ENCODE measurements at regions not wholly inside any gene's neighbourhood (a gene's known extent, or its start where the extent isn't known, plus 50 kb on each side); places are given as distances from the start of the nearest gene placed in this dataset.
"Not testable (repeated sequence)": the region's sequence is repeated elsewhere in the genome, so short reads cannot be mapped to it uniquely, and the experiment has no call there.

DNA sequence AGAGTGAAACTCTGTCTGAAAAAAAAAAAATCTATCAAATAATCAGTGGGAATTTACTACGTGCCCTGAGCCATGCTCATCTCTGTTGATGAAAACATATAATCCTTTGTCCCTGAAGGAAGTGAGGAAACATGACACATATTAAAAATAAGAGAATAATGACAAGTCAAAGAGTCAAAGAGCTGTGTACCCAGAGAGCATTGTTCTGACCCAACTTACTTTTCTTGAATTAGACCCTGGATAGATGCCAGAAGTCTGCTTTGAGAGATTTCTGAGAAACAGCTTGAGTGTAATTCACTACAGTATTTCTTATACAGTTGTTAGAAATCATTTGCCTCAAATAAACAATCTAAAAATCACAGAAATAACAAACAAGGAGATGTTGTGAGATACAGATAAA is 490.0 kb upstream of the PIK3R1 start:
- ATAC-seq = no peak
- no peak for DNase-seq (ENCODE audit: missing footprints)
- intact Hi-C loops (cut with DNase I) = no loop called here

DNA sequence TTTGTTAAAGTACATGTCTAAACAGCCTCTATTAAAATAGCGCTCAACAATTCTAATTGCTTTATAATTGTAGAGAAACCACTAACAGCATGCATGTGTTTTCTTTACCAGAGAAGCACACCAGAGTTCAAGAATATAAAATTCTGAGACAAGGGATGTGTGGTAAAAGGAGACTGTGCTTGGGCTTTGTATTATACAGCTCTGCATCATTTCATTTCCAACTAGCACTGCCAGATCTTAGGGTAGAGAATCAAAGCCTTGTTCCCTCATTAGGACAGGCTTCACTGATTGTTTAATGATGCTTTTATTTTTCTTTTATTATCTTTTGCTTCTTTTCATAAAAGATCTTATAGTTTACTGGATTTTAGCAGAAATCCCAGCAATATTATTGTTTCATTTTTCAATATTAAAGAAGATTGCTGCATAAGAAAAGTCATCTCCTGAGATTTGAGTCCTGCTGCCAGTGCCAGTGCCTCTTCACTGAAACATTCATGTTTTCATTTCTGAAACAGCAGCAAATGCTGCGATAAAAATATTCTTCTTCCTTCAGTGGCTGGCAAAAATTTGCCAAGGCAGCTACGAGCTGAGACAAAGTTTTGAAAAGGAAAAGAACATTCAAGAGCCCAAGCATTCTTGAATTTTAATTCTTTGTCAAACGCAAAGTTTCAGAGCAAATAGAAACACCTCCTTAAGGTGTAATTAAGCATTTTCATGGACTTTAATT is 491.0 kb upstream of the PIK3R1 start:
- no peak for DNase-seq (ENCODE audit: missing footprints)
- ATAC-seq = no peak
- intact Hi-C loops (cut with DNase I) = no loop called here

DNA sequence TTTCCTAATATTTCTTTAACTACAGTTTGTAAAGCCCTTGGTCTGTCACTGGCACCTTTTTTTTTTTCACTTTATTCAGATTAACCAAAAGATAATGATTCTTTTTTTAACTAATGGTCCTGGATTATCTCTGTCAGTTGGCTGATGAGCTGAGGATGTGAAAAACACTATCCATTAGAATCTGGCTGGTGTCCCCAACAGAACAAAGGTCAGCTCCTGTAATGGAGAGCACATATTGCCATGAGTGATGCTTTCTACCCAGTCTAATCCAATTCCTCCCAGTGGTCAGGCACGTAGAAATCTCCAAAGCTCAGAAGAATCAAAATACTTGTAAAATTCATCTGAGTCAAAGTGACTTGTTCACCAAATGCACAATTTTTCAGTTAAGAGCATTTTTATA is 491.7 kb upstream of the PIK3R1 start:
- ATAC-seq = no peak
- intact Hi-C loops (cut with DNase I) = no loop called here

DNA sequence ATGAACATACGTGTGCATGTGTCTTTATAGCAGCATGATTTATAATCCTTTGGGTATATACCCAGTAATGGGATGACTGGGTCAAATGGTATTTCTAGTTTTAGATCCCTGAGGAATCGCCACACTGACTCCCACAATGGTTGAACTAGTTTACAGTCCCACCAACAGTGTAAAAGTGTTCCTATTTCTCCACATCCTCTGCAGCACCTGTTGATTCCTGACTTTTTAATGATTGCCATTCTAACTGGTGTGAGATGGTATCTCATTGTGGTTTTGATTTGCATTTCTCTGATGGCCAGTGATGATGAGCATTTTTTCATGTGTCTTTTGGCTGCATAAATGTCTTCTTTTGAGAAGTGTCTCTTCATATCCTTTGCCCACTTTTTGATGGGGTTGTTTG is 493.0 kb upstream of the PIK3R1 start:
- DNase-seq (ENCODE audit: missing footprints); ATAC-seq; intact Hi-C loops (cut with DNase I): not testable (repeated sequence)

More for the DNA sequence above, 491.7 kb upstream of the PIK3R1 start:
- DNase-seq (ENCODE audit: missing footprints) = no peak

DNA sequence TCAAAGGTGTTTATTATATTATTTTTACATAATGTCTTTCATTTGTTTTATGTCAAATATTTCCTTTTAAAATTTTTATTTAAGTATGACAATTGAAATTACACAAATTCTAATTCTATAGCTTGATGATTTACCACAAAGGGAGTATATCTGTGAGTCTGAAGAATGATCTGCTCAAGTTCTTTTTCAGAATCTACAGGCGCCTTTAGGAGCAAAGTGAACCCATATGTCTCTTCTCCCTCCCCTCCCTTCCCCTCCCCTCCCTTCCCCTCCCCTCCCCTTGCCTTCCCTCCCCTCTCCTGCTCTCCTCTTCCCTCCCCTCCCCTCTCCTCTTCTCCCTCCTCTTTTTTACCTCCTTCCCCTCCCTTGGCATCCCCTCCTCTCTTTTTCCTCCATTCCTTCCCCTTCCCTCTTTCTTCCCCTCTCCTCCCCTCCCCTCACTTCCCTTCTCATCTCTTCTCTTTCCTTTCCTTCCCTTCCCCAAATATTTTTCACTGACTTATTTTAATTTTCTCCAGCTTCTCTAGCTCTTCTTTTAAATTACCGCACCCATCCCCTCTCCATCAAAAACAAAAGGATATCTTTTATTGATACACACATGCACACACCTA is 495.3 kb upstream of the PIK3R1 start:
- ATAC-seq (no peak), DNase-seq (ENCODE audit: missing footprints) (no peak)
- intact Hi-C loops (cut with DNase I) = no loop called here

DNA sequence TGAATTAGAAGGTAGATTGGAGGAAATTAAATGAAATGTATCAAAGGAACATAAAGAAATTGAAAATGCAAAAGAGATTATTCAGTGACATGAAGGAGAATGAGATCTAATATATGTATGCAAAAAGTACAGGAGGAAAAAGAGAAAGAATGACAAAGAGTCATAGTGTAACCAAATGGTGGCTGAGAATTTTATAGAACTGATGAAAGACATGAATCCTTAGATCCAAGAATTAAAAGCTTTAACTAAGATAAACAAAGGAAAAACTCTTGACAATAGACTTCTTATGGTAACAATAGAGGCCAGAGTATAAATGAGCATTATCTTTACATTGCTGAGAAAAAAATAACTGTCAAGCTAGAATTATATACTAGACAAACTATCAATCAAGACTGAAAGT is 505.4 kb upstream of the CD180 start:
- DNase-seq (ENCODE audit: missing footprints) (no peak), ATAC-seq (no peak)
- intact Hi-C loops (cut with DNase I) = no loop called here

DNA sequence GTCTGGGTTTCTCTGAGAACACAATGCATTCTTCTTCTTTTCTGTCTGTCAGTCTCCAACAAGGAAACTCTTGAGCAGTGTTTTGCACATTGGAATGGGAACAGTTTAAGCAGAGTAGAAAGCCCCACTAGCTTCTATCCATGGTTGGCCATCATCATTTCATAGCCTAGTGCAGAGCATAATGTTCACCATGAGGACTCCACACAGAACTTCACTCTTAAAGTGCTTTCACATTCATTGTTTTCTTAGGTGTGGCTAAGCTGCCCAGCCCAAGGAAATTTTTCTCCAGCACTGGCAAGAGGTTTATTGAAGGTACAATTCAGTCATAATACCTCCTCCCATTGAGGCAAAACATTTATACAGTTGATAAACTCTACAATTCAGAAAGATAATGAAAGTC is 503.0 kb upstream of the CD180 start:
- ATAC-seq (no peak), DNase-seq (ENCODE audit: missing footprints) (no peak)
- intact Hi-C loops (cut with DNase I) = loop anchor here (10.0 kb wide), 2 partner anchors 205 to 325 kb away; no protein-coding TSS in a partner anchor

DNA sequence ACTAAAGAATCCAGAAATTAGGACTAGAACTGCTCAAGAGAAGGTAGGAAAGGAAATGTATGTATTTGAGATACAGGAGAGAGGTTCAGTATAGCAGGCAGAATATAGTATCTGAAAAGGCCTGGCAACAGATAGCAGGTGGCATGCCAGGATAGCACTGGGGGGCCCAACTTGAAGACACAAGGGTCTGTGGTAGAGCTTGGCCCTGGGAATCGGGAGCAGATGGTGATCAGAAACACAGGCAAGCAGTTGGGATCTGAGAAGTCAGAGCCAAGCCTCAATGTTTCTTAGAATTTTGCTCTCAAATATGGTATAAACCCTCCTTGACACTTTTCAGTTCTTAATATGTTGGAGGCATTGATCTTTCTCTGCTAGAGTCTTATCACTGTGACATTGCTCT is 499.8 kb upstream of the CD180 start:
- ATAC-seq = no peak
- intact Hi-C loops (cut with DNase I) = loop anchor here (10.0 kb wide), 2 partner anchors 202 to 328 kb away; no protein-coding TSS in a partner anchor

DNA sequence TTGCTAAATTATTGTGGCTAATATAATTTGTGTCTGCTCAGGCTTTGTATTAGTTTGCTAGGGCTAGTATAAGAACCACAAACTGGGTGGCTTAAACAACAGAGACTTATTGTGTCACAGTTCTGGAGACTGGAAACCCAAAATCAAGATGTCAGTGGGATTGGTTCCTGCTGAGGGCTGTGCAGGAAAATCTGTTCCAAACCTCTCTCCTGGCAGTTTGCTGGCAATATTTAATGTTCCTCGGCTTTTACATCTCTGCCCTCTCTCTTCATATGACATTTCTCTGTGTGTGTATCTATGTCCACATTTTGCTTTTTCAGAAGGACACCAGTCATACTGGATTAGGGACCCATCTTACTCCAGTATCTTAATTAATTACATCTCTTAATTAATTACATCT is 498.8 kb upstream of the CD180 start:
- ATAC-seq = no peak
- intact Hi-C loops (cut with DNase I) = loop anchor here (10.0 kb wide), 2 partner anchors 201 to 329 kb away; no protein-coding TSS in a partner anchor
- no peak for DNase-seq (ENCODE audit: missing footprints)

More for the DNA sequence above, 499.8 kb upstream of the CD180 start:
- no peak for DNase-seq (ENCODE audit: missing footprints)

DNA sequence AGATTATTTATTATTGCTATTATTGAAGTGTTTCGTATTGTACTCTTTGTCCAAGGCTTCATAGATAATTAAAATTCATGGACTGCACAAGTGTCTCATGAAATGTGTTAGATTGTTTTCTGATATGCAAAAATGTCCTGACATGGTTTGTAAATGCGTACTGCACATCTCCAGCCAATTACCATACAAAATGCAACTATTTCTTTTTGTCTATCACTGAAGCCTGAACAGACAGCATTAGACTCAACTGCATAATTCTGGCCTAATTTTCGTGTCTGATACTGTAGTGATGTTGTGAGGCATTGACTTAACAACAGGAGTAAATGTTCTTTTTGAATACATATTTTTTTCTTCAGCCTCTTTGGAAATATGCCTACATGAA is 498.2 kb upstream of the CD180 start:
- intact Hi-C loops (cut with DNase I) = loop anchor here (1.0 to 10.0 kb wide), 8 partner anchors 22 to 572 kb away; partner anchors contain the start of gene PIK3R1
- ATAC-seq = no peak
- DNase-seq (ENCODE audit: missing footprints) = no peak

DNA sequence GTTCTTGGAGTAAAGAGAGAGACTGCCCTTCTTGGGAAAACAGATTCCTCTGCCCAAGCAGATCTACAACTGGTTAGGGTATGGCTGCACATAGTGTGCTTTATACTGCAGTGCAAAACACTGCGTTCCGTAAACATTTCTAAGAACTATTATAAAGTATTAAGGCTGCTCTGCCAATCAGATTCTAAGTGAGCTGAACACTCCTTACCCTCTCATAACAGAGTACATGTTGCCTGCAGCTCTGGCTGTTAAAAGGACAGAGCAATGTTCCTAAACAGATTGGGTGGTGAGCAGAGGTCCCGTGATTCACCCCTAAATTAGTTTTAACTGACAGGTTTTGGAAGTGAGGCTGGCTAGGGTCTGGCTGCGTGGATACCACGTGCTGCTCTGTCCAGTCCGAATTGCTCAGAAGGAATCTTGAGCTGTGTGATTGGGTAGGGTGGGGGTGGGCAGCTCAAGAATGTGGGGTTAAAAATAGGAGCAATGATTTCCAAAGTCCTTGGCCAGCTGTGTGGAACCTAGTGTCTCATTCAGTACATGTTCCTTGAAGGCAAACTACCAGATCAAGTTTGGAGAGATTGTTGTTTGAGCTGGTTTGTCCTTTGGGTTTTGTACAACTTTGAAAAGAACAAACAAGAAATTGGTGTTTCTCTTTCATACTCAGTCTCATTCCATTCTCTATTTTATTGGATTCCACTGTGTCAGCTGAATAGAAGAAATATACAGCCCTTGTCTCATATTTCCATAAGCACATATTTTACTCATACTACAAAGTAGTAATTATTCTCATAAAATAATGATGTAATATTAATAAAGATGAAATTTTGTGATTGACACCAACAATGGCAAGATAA is 497.6 kb upstream of the CD180 start:
- peak; percentile 96 for ATAC-seq
- intact Hi-C loops (cut with DNase I) = loop anchor here (1.0 to 10.0 kb wide), 8 partner anchors 21 to 573 kb away; partner anchors contain the start of gene PIK3R1
- DNase-seq (ENCODE audit: missing footprints) = peak; percentile 71

DNA sequence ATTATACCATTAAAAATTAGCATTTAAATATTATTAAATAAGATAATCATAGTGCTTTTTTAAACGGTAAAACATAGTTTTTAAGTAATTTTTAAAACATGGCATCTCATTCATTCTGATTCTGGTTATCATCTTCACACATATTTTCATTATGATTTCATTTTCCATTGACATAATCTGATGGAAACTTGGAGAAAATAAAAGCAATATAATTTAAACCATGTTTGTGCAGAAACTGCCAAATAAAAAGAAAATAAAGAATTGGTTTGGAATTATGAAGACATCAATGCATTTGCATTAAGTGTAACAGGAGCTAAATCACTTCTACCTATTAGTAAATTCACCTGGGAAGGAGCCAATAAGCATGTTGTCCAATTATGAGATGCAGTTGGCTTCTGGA is 490.1 kb upstream of the CD180 start:
- ATAC-seq (no peak), DNase-seq (ENCODE audit: missing footprints) (no peak)
- intact Hi-C loops (cut with DNase I) = no loop called here

DNA sequence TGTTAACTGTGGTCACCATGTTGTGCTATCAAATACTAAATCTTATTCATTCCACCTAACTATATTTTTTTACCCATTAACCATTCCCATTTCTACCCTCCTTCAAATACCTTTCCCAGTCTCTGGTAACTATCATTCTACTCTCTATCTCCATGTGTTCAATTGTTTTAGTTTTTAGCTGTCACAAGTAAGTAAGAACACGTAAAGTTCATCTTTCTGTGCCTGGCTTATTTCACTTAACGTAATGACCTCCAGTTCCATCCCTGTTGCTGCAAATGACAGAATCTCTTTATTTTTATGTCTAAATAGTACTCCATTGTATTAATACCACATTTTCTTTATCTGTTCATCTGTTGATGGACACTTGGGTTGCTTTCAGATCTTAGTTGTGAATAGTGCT is 485.1 kb upstream of the CD180 start:
- ATAC-seq (no peak), DNase-seq (ENCODE audit: missing footprints) (no peak)
- intact Hi-C loops (cut with DNase I) = no loop called here

DNA sequence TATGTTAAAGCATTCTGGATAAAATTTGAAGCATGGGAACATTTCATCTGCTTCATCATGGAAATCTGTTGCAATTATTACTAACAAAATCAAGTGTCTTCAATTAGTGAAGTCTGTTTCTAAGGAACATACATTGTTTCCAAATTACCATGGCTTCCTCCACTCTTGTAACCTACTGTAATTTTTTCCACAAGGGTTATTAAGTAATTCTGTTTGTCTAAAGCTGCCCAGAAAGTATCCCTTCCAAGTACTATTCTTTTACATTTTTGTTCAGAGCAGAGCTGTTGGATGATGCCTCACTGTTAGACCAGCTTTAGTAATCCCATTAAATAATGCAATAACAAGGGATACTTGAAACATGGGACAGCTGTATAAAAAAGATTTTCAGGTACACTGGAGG is 483.5 kb upstream of the CD180 start:
- ATAC-seq = peak; percentile 34
- intact Hi-C loops (cut with DNase I) = no loop called here

DNA sequence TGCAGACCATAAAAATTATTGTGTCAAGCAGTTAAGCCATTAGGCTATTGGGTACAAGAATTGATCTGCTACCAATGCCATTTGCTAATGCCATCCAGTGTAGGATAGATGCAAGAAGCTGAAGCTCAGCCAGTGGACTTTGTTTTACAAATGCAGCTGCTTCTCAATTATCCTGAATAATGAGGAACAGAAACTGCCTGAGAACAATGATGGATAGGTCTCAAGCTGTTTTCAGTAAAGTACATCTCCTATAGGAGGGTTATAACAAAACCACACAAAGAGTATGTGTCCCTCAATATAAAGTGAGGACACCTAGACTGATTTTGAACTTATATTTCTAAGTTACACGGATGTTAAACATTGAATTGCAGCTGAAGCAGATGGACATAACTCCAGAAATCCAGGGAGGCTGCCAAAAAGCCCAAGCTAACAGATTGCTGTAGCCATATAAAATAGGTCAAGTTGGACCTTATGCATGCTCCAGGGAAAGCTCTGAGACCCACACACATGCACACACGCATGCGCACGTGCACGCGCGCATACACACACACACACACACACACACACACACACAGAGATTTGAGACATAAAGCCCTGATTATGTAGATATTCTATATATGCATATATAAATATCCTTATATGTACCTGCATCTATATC is 482.7 kb upstream of the CD180 start:
- DNase-seq (ENCODE audit: missing footprints) (no peak), ATAC-seq (no peak)
- intact Hi-C loops (cut with DNase I) = loop anchor here (5.0 kb wide), 1 partner anchor 432 kb away; no protein-coding TSS in a partner anchor

More for the DNA sequence above, 483.5 kb upstream of the CD180 start:
- no peak for DNase-seq (ENCODE audit: missing footprints)

DNA sequence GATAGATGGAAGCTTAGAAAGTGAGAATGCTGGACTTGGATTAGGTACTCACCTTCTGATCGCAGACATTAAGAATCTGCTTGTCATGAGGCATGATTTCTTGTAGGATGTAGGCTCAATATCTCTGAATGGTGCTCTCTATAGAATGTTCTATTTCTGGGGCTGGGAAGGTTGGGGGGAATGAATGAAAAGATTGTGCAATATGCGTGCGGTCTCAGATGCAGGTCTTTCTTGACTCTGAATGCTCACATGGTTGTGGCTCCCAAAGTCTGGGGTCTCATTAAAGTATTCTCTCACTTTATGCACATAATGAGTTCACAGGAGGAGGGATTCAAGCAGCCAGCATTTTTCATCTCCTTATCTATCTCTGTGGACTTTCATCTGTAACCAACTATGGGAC is 482.0 kb upstream of the CD180 start:
- intact Hi-C loops (cut with DNase I) = loop anchor here (5.0 kb wide), 1 partner anchor 431 kb away; no protein-coding TSS in a partner anchor
- ATAC-seq (no peak), DNase-seq (ENCODE audit: missing footprints) (no peak)

DNA sequence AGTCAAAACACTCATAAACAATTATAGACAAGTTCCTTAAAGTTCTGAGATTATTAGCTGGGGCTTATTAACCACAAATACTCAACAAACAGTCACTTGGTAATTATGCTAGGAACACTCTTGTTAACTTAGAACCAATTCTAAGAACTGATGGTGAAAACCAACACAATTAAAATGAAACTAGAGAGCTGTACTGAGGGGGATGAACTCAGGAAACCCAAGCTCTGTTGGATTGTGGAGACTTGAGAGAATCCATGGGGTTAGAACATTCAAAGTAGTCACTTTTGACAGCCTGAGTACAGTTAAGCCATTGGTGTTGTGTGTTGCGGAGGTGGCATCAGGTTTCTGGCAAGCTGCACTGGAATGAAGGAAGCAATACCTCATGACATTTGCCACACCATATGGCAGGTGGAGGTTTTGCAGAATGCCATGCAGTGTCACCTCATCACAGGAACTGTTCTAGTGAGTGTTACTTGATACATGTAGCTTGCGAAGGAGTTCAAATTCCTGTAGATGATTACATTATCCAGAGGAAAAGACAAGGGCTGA is 480.9 kb upstream of the CD180 start:
- no peak for ATAC-seq

DNA sequence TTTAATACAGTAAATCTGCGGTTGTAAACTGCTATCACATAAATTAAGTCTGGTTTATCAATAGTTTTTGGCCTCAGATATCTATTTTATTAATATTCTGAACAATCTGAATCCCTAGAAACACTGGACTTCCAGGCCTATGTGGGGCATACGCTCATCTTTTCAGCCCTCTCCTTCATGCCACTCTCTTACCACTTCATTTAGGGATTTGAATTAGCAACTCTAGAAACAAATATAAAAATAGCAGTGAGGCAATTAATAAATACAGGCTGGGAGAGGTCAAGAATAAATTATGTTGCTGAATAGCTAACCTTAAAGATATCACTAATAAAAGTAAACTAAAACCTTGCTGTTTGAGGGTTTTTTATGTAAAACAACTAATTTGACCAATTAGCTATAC is 480.3 kb upstream of the CD180 start:
- ATAC-seq (no peak), DNase-seq (ENCODE audit: missing footprints) (no peak)
- intact Hi-C loops (cut with DNase I) = loop anchor here (5.0 kb wide), 1 partner anchor 430 kb away; no protein-coding TSS in a partner anchor

More for the DNA sequence above, 480.9 kb upstream of the CD180 start:
- no peak for DNase-seq (ENCODE audit: missing footprints)
- intact Hi-C loops (cut with DNase I) = loop anchor here (5.0 kb wide), 1 partner anchor 430 kb away; no protein-coding TSS in a partner anchor

All from Right ventricle myocardium inferior (tissue), 1 donor.